Choroid plexus epithelial cell (primary cell): ENCODE measurements at regions not wholly inside any gene's neighbourhood (a gene's known extent, or its start where the extent isn't known, plus 50 kb on each side); places are given as distances from the start of the nearest gene placed in this dataset.

ENCODE experiments used
- DNase-seq: peaks from one replicate; pipeline ENCODE4 v3.0.0-alpha.2; 2010; ENCODE audit warnings: low read depth
- H3K4me3 ChIP-seq: 2 replicates; pipeline ENCODE4 v1.5.1; 2011; ENCODE audit warnings: low read depth, mild to moderate bottlenecking, control low read depth, low read length, moderate library complexity
- CTCF ChIP-seq: conservative IDR thresholded peaks from 2 replicates; pipeline ENCODE4 v1.5.1; 2011; ENCODE audit warnings: low read depth, mild to moderate bottlenecking, control low read depth, inconsistent platforms, low read length, moderate library complexity

- H3K4me3 ChIP-seq = no peak overlapping the region
- no peak for DNase-seq
- no peak for TF ChIP-seq CTCF
These were observed 144.3 kb upstream of the NREP start for GRCh38 chr5:111901296-111901695.

GRCh38 chr5:111892949-111893348 lies 136.0 kb upstream of the NREP start:
- H3K4me3 ChIP-seq = no peak overlapping the region
- no peak for TF ChIP-seq CTCF
- DNase-seq = peak; percentile 4

- TF ChIP-seq CTCF = no peak
These were observed 130.7 kb upstream of the NREP start for GRCh38 chr5:111887706-111888105.

GRCh38 chr5:111869681-111870080 lies 112.7 kb upstream of the NREP start:
- no peak for TF ChIP-seq CTCF
- peak; percentile 41 for DNase-seq
- no peak overlapping the region for H3K4me3 ChIP-seq

More at GRCh38 chr5:111887706-111888105, 130.7 kb upstream of the NREP start:
- no peak overlapping the region for H3K4me3 ChIP-seq
- DNase-seq = no peak

GRCh38 chr5:111865356-111865755 lies 108.4 kb upstream of the NREP start:
- DNase-seq = no peak
- H3K4me3 ChIP-seq = no peak overlapping the region
- no peak for TF ChIP-seq CTCF

GRCh38 chr5:111863801-111864200 lies 106.8 kb upstream of the NREP start:
- TF ChIP-seq CTCF = no peak
- H3K4me3 ChIP-seq = no peak overlapping the region
- peak; percentile 23 for DNase-seq

GRCh38 chr5:111859533-111860270 lies 102.7 kb upstream of the NREP start:
- TF ChIP-seq CTCF = no peak
- no peak overlapping the region for H3K4me3 ChIP-seq
- DNase-seq = peak; percentile 96
